M059J (cell line): ENCODE measurements at regions not wholly inside any gene's neighbourhood (a gene's known extent, or its start where the extent isn't known, plus 50 kb on each side); places are given as distances from the start of the nearest gene placed in this dataset.

ENCODE experiments used
- DNase-seq: peaks from one replicate; pipeline ENCODE4 v3.0.0-alpha.2; 2012; ENCODE audit warnings: low read depth

- no peak for DNase-seq
Observed at GRCh38 chr11:121795174-121795573, 320.8 kb downstream of the BLID start.

GRCh38 chr11:121794671-121795141 lies 321.3 kb downstream of the BLID start:
- DNase-seq: no peak

GRCh38 chr11:121793916-121794315 lies 322.1 kb downstream of the BLID start:
- DNase-seq: no peak

- no peak for DNase-seq
Observed at GRCh38 chr11:121793291-121793690, 322.7 kb downstream of the BLID start.

GRCh38 chr11:121792185-121792584 lies 323.8 kb downstream of the BLID start:
- no peak for DNase-seq

GRCh38 chr11:121790430-121790829 lies 325.6 kb downstream of the BLID start:
- no peak for DNase-seq

GRCh38 chr11:121780971-121781370 lies 328.2 kb upstream of the SORL1-AS1 start:
- no peak for DNase-seq

- peak; percentile 12 for DNase-seq
Observed at GRCh38 chr11:121777056-121777455, 324.3 kb upstream of the SORL1-AS1 start.

GRCh38 chr11:121775276-121775675 lies 322.5 kb upstream of the SORL1-AS1 start:
- no peak for DNase-seq

- no peak for DNase-seq
Observed at GRCh38 chr11:121773076-121773475, 320.3 kb upstream of the SORL1-AS1 start.

- DNase-seq: no peak
Observed at GRCh38 chr11:121770939-121771595, 318.3 kb upstream of the SORL1-AS1 start.

GRCh38 chr11:121769191-121769590 lies 316.4 kb upstream of the SORL1-AS1 start:
- DNase-seq: no peak

- peak; percentile 8 for DNase-seq
Observed at GRCh38 chr11:121767433-121767832, 314.7 kb upstream of the SORL1-AS1 start.

- no peak for DNase-seq
Observed at GRCh38 chr11:121766991-121767390, 314.2 kb upstream of the SORL1-AS1 start.

GRCh38 chr11:121766166-121766565 lies 313.4 kb upstream of the SORL1-AS1 start:
- DNase-seq: no peak

GRCh38 chr11:121763526-121763925 lies 310.8 kb upstream of the SORL1-AS1 start:
- DNase-seq: no peak

GRCh38 chr11:121762820-121763219 lies 310.1 kb upstream of the SORL1-AS1 start:
- DNase-seq: peak; percentile 13

GRCh38 chr11:121761186-121761585 lies 308.4 kb upstream of the SORL1-AS1 start:
- no peak for DNase-seq

- peak; percentile 76 for DNase-seq
Observed at GRCh38 chr11:121757480-121758125, 304.8 kb upstream of the SORL1-AS1 start.

GRCh38 chr11:121755906-121756305 lies 303.1 kb upstream of the SORL1-AS1 start:
- no peak for DNase-seq

- no peak for DNase-seq
Observed at GRCh38 chr11:121755191-121755590, 302.4 kb upstream of the SORL1-AS1 start.

- no peak for DNase-seq
Observed at GRCh38 chr11:121754598-121754997, 301.8 kb upstream of the SORL1-AS1 start.

GRCh38 chr11:121749691-121750090 lies 296.9 kb upstream of the SORL1-AS1 start:
- no peak for DNase-seq

- DNase-seq: no peak
Observed at GRCh38 chr11:121748068-121748467, 295.3 kb upstream of the SORL1-AS1 start.
